HEK293 (cell line): ENCODE measurements at regions not wholly inside any gene's neighbourhood (a gene's known extent, or its start where the extent isn't known, plus 50 kb on each side); places are given as distances from the start of the nearest gene placed in this dataset.

Experiments
- CTCF ChIA-PET: fragments of 350-600 bp; formaldehyde crosslinking; extraction: SDS; loops from one replicate; lab custom pipeline; 2021; ENCODE audit warnings: antibody characterized with exemption; lab: Yijun Ruan, JAX
- POLR2A ChIA-PET: fragments of 300-600 bp; formaldehyde crosslinking; extraction: SDS; loops from one replicate; lab custom pipeline; 2020; ENCODE audit warnings: antibody characterized with exemption, inconsistent platforms; lab: Yijun Ruan, JAX
- H3K27ac ChIP-seq: fragments of 200-500 bp; sonication (Bioruptor generic); 2 replicates; pipeline ENCODE4 v1.5.1; 2014; ENCODE audit warnings: low read depth, low read length, control low read depth, inconsistent platforms; ENCODE audit errors: extremely low read depth
- H3K36me3 ChIP-seq, 2 experiments: fragments of 200-500 bp in 1 of 2; sonication (Bioruptor generic) in 1 of 2; 1 replicate in 1 of 2; 2 replicates in 1 of 2; pipeline ENCODE4 v1.5.1; 2014 to 2017; ENCODE audit warnings: inconsistent platforms in 2 of 2, low read length in 2 of 2; ENCODE audit not compliant: control insufficient read depth in 2 of 2, insufficient read depth in 1 of 2
- H3K4me1 ChIP-seq: fragments of 200-500 bp; sonication (Bioruptor generic); 2 replicates; pipeline ENCODE4 v1.5.1; 2014; ENCODE audit warnings: mild to moderate bottlenecking, low read length, inconsistent platforms; ENCODE audit not compliant: control insufficient read depth, insufficient read depth
- H3K4me3 ChIP-seq: 2 replicates; pipeline ENCODE4 v1.5.1; 2011; ENCODE audit warnings: low read depth, mild to moderate bottlenecking, control low read depth, low read length, moderate library complexity
- H3K9me3 ChIP-seq: fragments of 200-500 bp; sonication (Bioruptor generic); 2 replicates; pipeline ENCODE4 v1.5.1; 2014; ENCODE audit warnings: low read depth, low read length, inconsistent platforms; ENCODE audit not compliant: control insufficient read depth, insufficient read depth
- GLI4 ChIP-seq: fragments of 450-650 bp; formaldehyde crosslinking; IDR thresholded peaks from 2 replicates; pipeline ENCODE4 v1.5.1; 2016; ENCODE audit warnings: missing biosample characterization, missing genetic modification characterization
- HOXD13 ChIP-seq: sonication (generic); formaldehyde crosslinking; IDR thresholded peaks from 2 replicates; pipeline ENCODE4 v1.8.0; 2022; ENCODE audit warnings: missing genetic modification reagents, borderline replicate concordance
- KLF7 ChIP-seq: fragments of 450-650 bp; formaldehyde crosslinking; IDR thresholded peaks from 2 replicates; pipeline ENCODE4 v1.5.1; 2016; ENCODE audit warnings: missing biosample characterization, missing genetic modification characterization, borderline replicate concordance
- YY2 ChIP-seq: fragments of 450-650 bp; formaldehyde crosslinking; IDR thresholded peaks from 2 replicates; pipeline ENCODE4 v1.5.1; 2016; ENCODE audit warnings: missing biosample characterization, missing genetic modification characterization
- ZNF10 ChIP-seq: fragments of 450-650 bp; formaldehyde crosslinking; IDR thresholded peaks from 2 replicates; pipeline ENCODE4 v1.5.1; 2017; ENCODE audit warnings: missing biosample characterization, missing genetic modification characterization
- ZNF19 ChIP-seq: fragments of 450-650 bp; formaldehyde crosslinking; IDR thresholded peaks from 2 replicates; pipeline ENCODE4; 2016; ENCODE audit warnings: missing biosample characterization, missing genetic modification characterization, low read depth
- ZNF202 ChIP-seq: fragments of 450-650 bp; formaldehyde crosslinking; IDR thresholded peaks from 2 replicates; pipeline ENCODE4 v1.5.1; 2016; ENCODE audit warnings: missing biosample characterization, missing genetic modification characterization, borderline replicate concordance
- ZNF221 ChIP-seq: fragments of 450-650 bp; formaldehyde crosslinking; IDR thresholded peaks from 2 replicates; pipeline ENCODE4 v1.5.1; 2017; ENCODE audit warnings: missing biosample characterization, missing genetic modification characterization, borderline replicate concordance
- ZNF24 ChIP-seq: fragments of 450-650 bp; formaldehyde crosslinking; IDR thresholded peaks from 2 replicates; pipeline ENCODE4 v1.5.1; 2016; ENCODE audit warnings: missing biosample characterization, missing genetic modification characterization
- ZNF274 ChIP-seq, 2 experiments: fragments of 200-500 bp in 1 of 2; fragments of 450-650 bp in 1 of 2; sonication (Bioruptor generic) in 1 of 2; formaldehyde crosslinking in 1 of 2; IDR thresholded peaks; 2 replicates each; pipeline versions ENCODE4 v1.5.1 to v1.6.1; 2014 to 2016; ENCODE audit warnings: borderline replicate concordance in 1 of 2, inconsistent platforms in 1 of 2, low read length in 1 of 2, missing biosample characterization in 1 of 2, missing genetic modification characterization in 1 of 2
- ZNF37A ChIP-seq: fragments of 450-650 bp; IDR thresholded peaks from 2 replicates; pipeline ENCODE4 v1.5.1; 2018; ENCODE audit warnings: missing biosample characterization, missing genetic modification characterization
- ZNF391 ChIP-seq: fragments of 450-650 bp; formaldehyde crosslinking; IDR thresholded peaks from 2 replicates; pipeline ENCODE4 v1.5.1; 2016; ENCODE audit warnings: low read depth, missing biosample characterization, missing genetic modification characterization, borderline replicate concordance
- ZNF423 ChIP-seq: fragments of 450-650 bp; formaldehyde crosslinking; IDR thresholded peaks from 2 replicates; pipeline ENCODE4 v1.5.1; 2016; ENCODE audit warnings: missing biosample characterization, missing genetic modification characterization
- ZNF473 ChIP-seq: fragments of 450-650 bp; formaldehyde crosslinking; IDR thresholded peaks from 2 replicates; pipeline ENCODE4 v1.5.1; 2017; ENCODE audit warnings: missing biosample characterization, missing genetic modification characterization
- ZNF510 ChIP-seq: fragments of 450-650 bp; formaldehyde crosslinking; IDR thresholded peaks from 2 replicates; pipeline ENCODE4 v1.5.1; 2018; ENCODE audit warnings: mild to moderate bottlenecking, missing genetic modification characterization, missing biosample characterization; ENCODE audit not compliant: insufficient replicate concordance
- ZNF514 ChIP-seq: fragments of 450-650 bp; formaldehyde crosslinking; IDR thresholded peaks from 2 replicates; pipeline ENCODE4 v1.5.1; 2016; ENCODE audit warnings: missing biosample characterization, missing genetic modification characterization
- ZNF518A ChIP-seq: fragments of 450-650 bp; formaldehyde crosslinking; conservative IDR thresholded peaks from 2 replicates; pipeline ENCODE4 v1.5.1; 2016; ENCODE audit warnings: low read depth, missing biosample characterization, missing genetic modification characterization
- ZNF529 ChIP-seq: fragments of 450-650 bp; formaldehyde crosslinking; IDR thresholded peaks from 2 replicates; pipeline ENCODE4 v1.5.1; 2017; ENCODE audit warnings: missing genetic modification characterization, missing biosample characterization; ENCODE audit not compliant: insufficient replicate concordance
- ZNF610 ChIP-seq: fragments of 450-650 bp; formaldehyde crosslinking; IDR thresholded peaks from 2 replicates; pipeline ENCODE4 v1.5.1; 2016; ENCODE audit warnings: missing biosample characterization, missing genetic modification characterization, borderline replicate concordance
- ZXDB ChIP-seq: fragments of 450-650 bp; formaldehyde crosslinking; IDR thresholded peaks from 2 replicates; pipeline ENCODE4 v1.5.1; 2016; ENCODE audit warnings: missing biosample characterization, missing genetic modification characterization
- TF ChIP-seq, protein P1 (sequence below): fragments of 450-650 bp; formaldehyde crosslinking; IDR thresholded peaks from 2 replicates; pipeline ENCODE4 v1.5.1; 2016; ENCODE audit warnings: missing biosample characterization, missing genetic modification characterization
- TF ChIP-seq, protein P2 (sequence below): fragments of 450-650 bp; formaldehyde crosslinking; IDR thresholded peaks from 2 replicates; pipeline ENCODE4 v1.5.1; 2016; ENCODE audit warnings: missing biosample characterization, missing genetic modification characterization, borderline replicate concordance
- TF ChIP-seq, protein P3 (sequence below): fragments of 450-650 bp; formaldehyde crosslinking; IDR thresholded peaks from 2 replicates; pipeline ENCODE4 v1.5.1; 2016; ENCODE audit warnings: missing biosample characterization, missing genetic modification characterization
- TF ChIP-seq, protein P4 (sequence below): IDR thresholded peaks from 2 replicates; pipeline ENCODE4 v1.6.1; 2011; ENCODE audit warnings: mild to moderate bottlenecking, low read depth, low read length, borderline replicate concordance

GRCh38 chr9:90987566-90987965 is 185.9 kb downstream of the SYK start:
- CTCF ChIA-PET = interaction anchor here (2.9 kb wide), 1 partner anchor 438 kb away, joined by 35 read pairs; no protein-coding TSS in a partner anchor
- TF ChIP-seq GLI4 (tag by site-specific recombination) (no peak), ZNF37A (tag by site-specific recombination) (no peak), ZNF529 (tag by site-specific recombination) (no peak), ZNF518A (tag by site-specific recombination) (no peak), ZNF19 (tag by site-specific recombination) (no peak), HOXD13 (CRISPR knock-in tag) (no peak), YY2 (tag by site-specific recombination) (no peak), ZNF473 (tag by site-specific recombination) (no peak)
- TF ChIP-seq, protein P1, sequence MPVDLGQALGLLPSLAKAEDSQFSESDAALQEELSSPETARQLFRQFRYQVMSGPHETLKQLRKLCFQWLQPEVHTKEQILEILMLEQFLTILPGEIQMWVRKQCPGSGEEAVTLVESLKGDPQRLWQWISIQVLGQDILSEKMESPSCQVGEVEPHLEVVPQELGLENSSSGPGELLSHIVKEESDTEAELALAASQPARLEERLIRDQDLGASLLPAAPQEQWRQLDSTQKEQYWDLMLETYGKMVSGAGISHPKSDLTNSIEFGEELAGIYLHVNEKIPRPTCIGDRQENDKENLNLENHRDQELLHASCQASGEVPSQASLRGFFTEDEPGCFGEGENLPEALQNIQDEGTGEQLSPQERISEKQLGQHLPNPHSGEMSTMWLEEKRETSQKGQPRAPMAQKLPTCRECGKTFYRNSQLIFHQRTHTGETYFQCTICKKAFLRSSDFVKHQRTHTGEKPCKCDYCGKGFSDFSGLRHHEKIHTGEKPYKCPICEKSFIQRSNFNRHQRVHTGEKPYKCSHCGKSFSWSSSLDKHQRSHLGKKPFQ (tag by site-specific recombination) = no peak
- no peaks in the 10 kb centered on the region for H3K9me3 ChIP-seq
- no peak overlapping the region for H3K27ac ChIP-seq
- no peaks in the 10 kb centered on the region for H3K36me3 ChIP-seq
- H3K4me1 ChIP-seq = no peaks in the 10 kb centered on the region
- POLR2A ChIA-PET = no interaction called here
- no peak overlapping the region for H3K4me3 ChIP-seq

DNA sequence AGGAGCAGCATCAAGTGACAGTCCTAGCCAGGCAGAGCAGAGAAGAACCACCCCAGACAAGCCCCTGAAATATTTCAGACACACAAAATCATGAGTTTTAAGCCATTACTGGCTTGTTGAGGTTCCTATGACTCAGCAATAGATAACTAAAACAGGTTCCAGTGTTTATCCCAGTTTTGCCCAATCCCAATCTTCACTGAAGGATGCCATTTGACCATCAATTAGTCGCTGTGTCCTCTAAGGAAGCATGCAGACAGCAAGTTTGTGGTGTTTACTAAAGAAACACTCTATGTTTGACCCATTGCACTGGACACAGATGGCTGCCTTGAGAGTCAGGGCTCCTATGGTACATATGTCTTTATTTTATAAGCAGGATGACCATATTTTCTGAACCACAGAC is 186.7 kb downstream of the SYK start:
- Histone ChIP-seq H3K36me3 (no peaks in the 10 kb centered on the region), H3K4me1 (no peaks in the 10 kb centered on the region), H3K4me3 (no peak overlapping the region), H3K27ac (no peak overlapping the region), H3K9me3 (no peaks in the 10 kb centered on the region)
- ChIA-PET POLR2A (no interaction called here), CTCF (no interaction called here)
- no peak for TF ChIP-seq ZNF514 (tag by site-specific recombination)
- TF ChIP-seq ZNF24 (tag by site-specific recombination) = no peak
- TF ChIP-seq ZNF221 (tag by site-specific recombination) = no peak
- TF ChIP-seq ZNF510 (tag by site-specific recombination) = no peak
- TF ChIP-seq ZXDB (tag by site-specific recombination) = no peak
- TF ChIP-seq ZNF391 = no peak
- TF ChIP-seq, protein P2, sequence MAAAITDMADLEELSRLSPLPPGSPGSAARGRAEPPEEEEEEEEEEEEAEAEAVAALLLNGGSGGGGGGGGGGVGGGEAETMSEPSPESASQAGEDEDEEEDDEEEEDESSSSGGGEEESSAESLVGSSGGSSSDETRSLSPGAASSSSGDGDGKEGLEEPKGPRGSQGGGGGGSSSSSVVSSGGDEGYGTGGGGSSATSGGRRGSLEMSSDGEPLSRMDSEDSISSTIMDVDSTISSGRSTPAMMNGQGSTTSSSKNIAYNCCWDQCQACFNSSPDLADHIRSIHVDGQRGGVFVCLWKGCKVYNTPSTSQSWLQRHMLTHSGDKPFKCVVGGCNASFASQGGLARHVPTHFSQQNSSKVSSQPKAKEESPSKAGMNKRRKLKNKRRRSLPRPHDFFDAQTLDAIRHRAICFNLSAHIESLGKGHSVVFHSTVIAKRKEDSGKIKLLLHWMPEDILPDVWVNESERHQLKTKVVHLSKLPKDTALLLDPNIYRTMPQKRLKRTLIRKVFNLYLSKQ (tag by site-specific recombination) = no peak
- TF ChIP-seq ZNF10 (tag by site-specific recombination) = no peak
- TF ChIP-seq, protein P3, sequence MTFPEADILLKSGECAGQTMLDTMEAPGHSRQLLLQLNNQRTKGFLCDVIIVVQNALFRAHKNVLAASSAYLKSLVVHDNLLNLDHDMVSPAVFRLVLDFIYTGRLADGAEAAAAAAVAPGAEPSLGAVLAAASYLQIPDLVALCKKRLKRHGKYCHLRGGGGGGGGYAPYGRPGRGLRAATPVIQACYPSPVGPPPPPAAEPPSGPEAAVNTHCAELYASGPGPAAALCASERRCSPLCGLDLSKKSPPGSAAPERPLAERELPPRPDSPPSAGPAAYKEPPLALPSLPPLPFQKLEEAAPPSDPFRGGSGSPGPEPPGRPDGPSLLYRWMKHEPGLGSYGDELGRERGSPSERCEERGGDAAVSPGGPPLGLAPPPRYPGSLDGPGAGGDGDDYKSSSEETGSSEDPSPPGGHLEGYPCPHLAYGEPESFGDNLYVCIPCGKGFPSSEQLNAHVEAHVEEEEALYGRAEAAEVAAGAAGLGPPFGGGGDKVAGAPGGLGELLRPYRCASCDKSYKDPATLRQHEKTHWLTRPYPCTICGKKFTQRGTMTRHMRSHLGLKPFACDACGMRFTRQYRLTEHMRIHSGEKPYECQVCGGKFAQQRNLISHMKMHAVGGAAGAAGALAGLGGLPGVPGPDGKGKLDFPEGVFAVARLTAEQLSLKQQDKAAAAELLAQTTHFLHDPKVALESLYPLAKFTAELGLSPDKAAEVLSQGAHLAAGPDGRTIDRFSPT (tag by site-specific recombination) = no peak
- no peak for TF ChIP-seq KLF7 (tag by site-specific recombination)
- no peak for TF ChIP-seq ZNF423
- TF ChIP-seq ZNF202 (tag by site-specific recombination) = no peak
- no peak for TF ChIP-seq ZNF274 (IDR thresholded peaks at IDR 0.05; ENCODE audit: low read length)
- TF ChIP-seq ZNF274 (tag by site-specific recombination; IDR thresholded peaks at IDR 0.05; ENCODE audit: borderline replicate concordance) = no peak
- TF ChIP-seq, protein P4, sequence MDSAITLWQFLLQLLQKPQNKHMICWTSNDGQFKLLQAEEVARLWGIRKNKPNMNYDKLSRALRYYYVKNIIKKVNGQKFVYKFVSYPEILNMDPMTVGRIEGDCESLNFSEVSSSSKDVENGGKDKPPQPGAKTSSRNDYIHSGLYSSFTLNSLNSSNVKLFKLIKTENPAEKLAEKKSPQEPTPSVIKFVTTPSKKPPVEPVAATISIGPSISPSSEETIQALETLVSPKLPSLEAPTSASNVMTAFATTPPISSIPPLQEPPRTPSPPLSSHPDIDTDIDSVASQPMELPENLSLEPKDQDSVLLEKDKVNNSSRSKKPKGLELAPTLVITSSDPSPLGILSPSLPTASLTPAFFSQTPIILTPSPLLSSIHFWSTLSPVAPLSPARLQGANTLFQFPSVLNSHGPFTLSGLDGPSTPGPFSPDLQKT = no peak
- no peak for TF ChIP-seq ZNF610 (tag by site-specific recombination)
